ENCODE measurements at regions not wholly inside any gene's neighbourhood (a gene's known extent, or its start where the extent isn't known, plus 50 kb on each side); places are given as distances from the start of the nearest gene placed in this dataset.

GRCh38 chrX:147378767-147379166 is 533.0 kb upstream of the FMR1 start:
- ChIA-PET POLR2A (no interaction called here), CTCF (no interaction called here)
- ATAC-seq (no peak), DNase-seq (ENCODE audit: low spot score) (no peak)
- TF ChIP-seq JAZF1 (CRISPR knock-in tag; IDR thresholded peaks at IDR 0.05) (no peak), MYBL2 (CRISPR knock-in tag; IDR thresholded peaks at IDR 0.05) (no peak), ZNF423 (CRISPR knock-in tag; IDR thresholded peaks at IDR 0.05) (no peak)
- Mint-ChIP-seq H3K4me3 (no peak overlapping the region), H3K27ac (no peak overlapping the region), H3K9me3 (peaks cover 47% of the 10 kb centered on the region), H3K4me1 (no peaks in the 10 kb centered on the region), H3K36me3 (peaks cover 25% of the 10 kb centered on the region), H3K27me3 (ENCODE audit: low read depth) (no peaks in the 10 kb centered on the region)

GRCh38 chrX:147377728-147378127 is 534.0 kb upstream of the FMR1 start:
- DNase-seq (ENCODE audit: low spot score): no peak
- peaks cover 50% of the 10 kb centered on the region for H3K9me3 Mint-ChIP-seq
- no peak overlapping the region for H3K27ac Mint-ChIP-seq
- H3K27me3 Mint-ChIP-seq (ENCODE audit: low read depth): no peaks in the 10 kb centered on the region
- no peak overlapping the region for H3K4me3 Mint-ChIP-seq
- CTCF ChIA-PET: no interaction called here
- no peaks in the 10 kb centered on the region for H3K4me1 Mint-ChIP-seq
- no peak for ATAC-seq
- H3K36me3 Mint-ChIP-seq: peaks cover 33% of the 10 kb centered on the region
- POLR2A ChIA-PET: no interaction called here
- TF ChIP-seq ATF2 (CRISPR knock-in tag; IDR thresholded peaks at IDR 0.05; ENCODE audit: borderline replicate concordance, low read depth): no peak
- TF ChIP-seq E2F5 (CRISPR knock-in tag; IDR thresholded peaks at IDR 0.05): no peak
- no peak for TF ChIP-seq ZNF138 (CRISPR knock-in tag; conservative IDR thresholded peaks at IDR 0.05)
- no peak for TF ChIP-seq NFATC4 (CRISPR knock-in tag; IDR thresholded peaks at IDR 0.05)
- TF ChIP-seq ZMAT4 (CRISPR knock-in tag; IDR thresholded peaks at IDR 0.05): no peak
- no peak for TF ChIP-seq EMX1 (CRISPR knock-in tag; IDR thresholded peaks at IDR 0.05)
- no peak for TF ChIP-seq OVOL2 (CRISPR knock-in tag; IDR thresholded peaks at IDR 0.05; ENCODE audit: borderline replicate concordance)
- TF ChIP-seq AR (CRISPR knock-in tag; IDR thresholded peaks at IDR 0.05): no peak
- TF ChIP-seq CDX4 (CRISPR knock-in tag; IDR thresholded peaks at IDR 0.05; ENCODE audit: borderline replicate concordance): no peak
- no peak for TF ChIP-seq MLX (CRISPR knock-in tag; IDR thresholded peaks at IDR 0.05)
- TF ChIP-seq ZNF281 (CRISPR knock-in tag; IDR thresholded peaks at IDR 0.05): no peak
- no peak for TF ChIP-seq HMGXB4 (CRISPR knock-in tag; IDR thresholded peaks at IDR 0.05)
- no peak for TF ChIP-seq ARID4B (CRISPR knock-in tag; IDR thresholded peaks at IDR 0.05; ENCODE audit: borderline replicate concordance)
- no peak for TF ChIP-seq E2F1 (CRISPR knock-in tag; IDR thresholded peaks at IDR 0.05)
